NT2/D1 (cell line): ENCODE measurements at regions not wholly inside any gene's neighbourhood (a gene's known extent, or its start where the extent isn't known, plus 50 kb on each side); places are given as distances from the start of the nearest gene placed in this dataset.

Experiments used
- YY1 ChIP-seq: IDR thresholded peaks from 2 replicates; pipeline ENCODE4 v1.6.1; 2011; ENCODE audit not compliant: insufficient read length, insufficient read depth
- ZNF274 ChIP-seq: IDR thresholded peaks from 2 replicates; pipeline ENCODE4 v1.6.1; 2011; ENCODE audit warnings: mild to moderate bottlenecking, low read depth, low read length

GRCh38 chr1:118333601-118334210 lies 148.7 kb upstream of the SPAG17 start:
- TF ChIP-seq YY1 (no peak), ZNF274 (no peak)
